OCI-LY7 (cell line): ENCODE measurements at regions not wholly inside any gene's neighbourhood (a gene's known extent, or its start where the extent isn't known, plus 50 kb on each side); places are given as distances from the start of the nearest gene placed in this dataset.

ENCODE experiments used
- BruUV-seq: library from RNA; stranded (reverse); fragments of 400-500 nt; replicated peaks from 2 replicates; lab custom pipeline; 2021; lab: Mats Ljungman, UMichigan
- CTCF ChIA-PET: fragments of 300-600 bp; sonication (Branson Sonifier 250); formaldehyde crosslinking; loops from one replicate; lab custom pipeline; 2022; ENCODE audit warnings: antibody characterized with exemption; ENCODE audit not compliant: unreplicated experiment; lab: Charles Lee
- POLR2A ChIA-PET: fragments of 300-600 bp; sonication (Branson Sonifier 250); formaldehyde crosslinking; loops from one replicate; lab custom pipeline; 2022; ENCODE audit warnings: antibody characterized with exemption; lab: Charles Lee
- DNase-seq: peaks from one replicate; pipeline ENCODE4 v3.0.0-alpha.2; 2015; ENCODE audit warnings: low spot score
- H2AFZ ChIP-seq: fragments of 200-600 bp; sonication (generic), shearing (Covaris generic); 2 replicates; pipeline ENCODE4 v1.6.1; 2014; ENCODE audit warnings: mild to moderate bottlenecking, antibody characterized with exemption, low read length, moderate library complexity
- H3K27ac ChIP-seq: fragments of 200-600 bp; sonication (generic); 2 replicates; pipeline ENCODE4 v1.5.1; 2014; ENCODE audit warnings: mixed run types, low read depth, mild to moderate bottlenecking, moderate library complexity, low read length, inconsistent platforms; ENCODE audit not compliant: poor library complexity, severe bottlenecking
- H3K36me3 ChIP-seq: fragments of 200-600 bp; sonication (generic); 2 replicates; pipeline ENCODE4 v1.6.1; 2014; ENCODE audit warnings: mild to moderate bottlenecking, antibody characterized with exemption, low read length, moderate library complexity, mixed read lengths; ENCODE audit not compliant: insufficient read depth
- H3K4me1 ChIP-seq: fragments of 200-600 bp; sonication (generic); 2 replicates; pipeline ENCODE4 v1.5.1; 2014; ENCODE audit warnings: mild to moderate bottlenecking, low read length; ENCODE audit not compliant: insufficient read depth, poor library complexity, severe bottlenecking
- H3K4me2 ChIP-seq: fragments of 200-600 bp; sonication (generic); 2 replicates; pipeline ENCODE4 v1.6.1; 2014; ENCODE audit warnings: mild to moderate bottlenecking, low read length
- H3K4me3 ChIP-seq: fragments of 200-600 bp; sonication (generic); 2 replicates; pipeline ENCODE4 v1.5.1; 2014; ENCODE audit warnings: mild to moderate bottlenecking, low read depth, low read length; ENCODE audit not compliant: poor library complexity, severe bottlenecking
- H3K79me2 ChIP-seq: fragments of 200-600 bp; sonication (generic); 2 replicates; pipeline ENCODE4 v1.6.1; 2016; ENCODE audit warnings: low read depth, mild to moderate bottlenecking, low read length, moderate library complexity, mixed read lengths; ENCODE audit not compliant: insufficient read depth
- H3K9me2 ChIP-seq: fragments of 200-600 bp; sonication (generic); 2 replicates; pipeline ENCODE4 v1.6.1; 2016; ENCODE audit warnings: mild to moderate bottlenecking, low read length, mixed read lengths; ENCODE audit not compliant: insufficient read depth
- H3K9me3 ChIP-seq: fragments of 200-600 bp; sonication (generic); 2 replicates; pipeline ENCODE4 v1.6.1; 2014; ENCODE audit warnings: mild to moderate bottlenecking, mixed run types, low read length, mixed read lengths
- H4K20me1 ChIP-seq: fragments of 200-600 bp; sonication (generic); 2 replicates; pipeline ENCODE4 v1.6.1; 2014; ENCODE audit warnings: mild to moderate bottlenecking, antibody characterized with exemption, low read length, moderate library complexity, mixed read lengths; ENCODE audit not compliant: insufficient read depth
- CTCF ChIP-seq: fragments of 200-600 bp; sonication (generic); conservative IDR thresholded peaks from 2 replicates; pipeline ENCODE4 v1.5.1; 2014; ENCODE audit warnings: mild to moderate bottlenecking, antibody characterized with exemption, low read length, moderate library complexity, mixed read lengths
- EZH2phosphoT487 ChIP-seq: fragments of 200-600 bp; sonication (generic); IDR thresholded peaks from 2 replicates; pipeline ENCODE4 v1.6.1; 2018; ENCODE audit warnings: low read depth, borderline replicate concordance, mild to moderate bottlenecking, mixed run types, antibody characterized with exemption, low read length, moderate library complexity, mixed read lengths
- intact Hi-C: fragments of 100-400 bp; cut with micrococcal nuclease; formaldehyde crosslinking; loops from one replicate; pipeline ENCODE4 v1.10.0; 2022; ENCODE audit not compliant: unreplicated experiment

- Histone ChIP-seq H3K36me3 (no peaks in the 10 kb centered on the region), H3K79me2 (no peaks in the 10 kb centered on the region), H3K9me2 (no peaks in the 10 kb centered on the region), H4K20me1 (no peaks in the 10 kb centered on the region), H3K9me3 (0 out of 2 replicates have a peak, but pooled peaks cover 8% of the 10 kb centered on the region), H2AFZ (no peak overlapping the region), H3K4me2 (no peak overlapping the region), H3K4me3 (no peak overlapping the region), H3K27ac (no peak overlapping the region), H3K4me1 (no peaks in the 10 kb centered on the region)
- TF ChIP-seq CTCF (no peak), EZH2phosphoT487 (no peak)
- intact Hi-C loops, result no loop called here
- POLR2A ChIA-PET, result interaction anchor here (0.8 to 1.4 kb wide), 2 partner anchors 11 to 21 kb away, joined by 4 read pairs; no protein-coding TSS in a partner anchor
- no peak for DNase-seq
- no TSS peak for BruUV-seq
- CTCF ChIA-PET, result no interaction called here
Measured at GRCh38 chr10:10020945-10021344, 996.7 kb upstream of the CELF2 start.

DNA sequence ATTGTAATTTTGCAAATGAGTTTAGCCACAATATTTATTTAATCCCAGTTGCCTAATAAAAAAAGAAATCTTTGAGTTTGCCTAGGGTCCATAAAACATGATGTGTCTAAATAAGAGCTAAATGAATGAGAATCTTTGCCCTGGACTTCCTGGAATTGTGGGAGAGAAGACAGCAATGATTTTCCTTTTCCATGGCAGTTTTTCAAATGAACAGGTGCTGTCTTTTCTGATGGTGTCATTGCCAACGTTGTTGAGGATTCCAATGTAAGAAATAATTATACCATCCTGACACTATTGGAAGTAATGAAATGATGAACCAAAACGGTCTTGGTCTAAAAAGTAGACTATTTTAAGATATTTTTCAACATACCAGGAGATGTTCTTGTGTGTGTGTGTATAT lies 984.7 kb upstream of the CELF2 start:
- Histone ChIP-seq H3K4me2 (no peak overlapping the region), H3K4me1 (no peaks in the 10 kb centered on the region), H3K79me2 (no peaks in the 10 kb centered on the region), H3K9me2 (no peaks in the 10 kb centered on the region), H3K36me3 (no peaks in the 10 kb centered on the region), H3K27ac (no peak overlapping the region), H3K4me3 (no peak overlapping the region), H4K20me1 (no peaks in the 10 kb centered on the region), H3K9me3 (no peaks in the 10 kb centered on the region), H2AFZ (no peak overlapping the region)
- BruUV-seq, result no TSS peak
- intact Hi-C loops, result no loop called here
- DNase-seq, result no peak
- CTCF ChIA-PET, result no interaction called here
- POLR2A ChIA-PET, result interaction anchor here (0.8 to 1.6 kb wide), 2 partner anchors 13 to 15 kb away, joined by 3 to 6 read pairs; no protein-coding TSS in a partner anchor
- no peak for TF ChIP-seq EZH2phosphoT487
- TF ChIP-seq CTCF, result no peak

- no peak overlapping the region for H3K4me3 ChIP-seq
- peaks cover 19% of the 10 kb centered on the region for H3K4me1 ChIP-seq
- CTCF ChIA-PET, result no interaction called here
- H3K36me3 ChIP-seq, result no peaks in the 10 kb centered on the region
- H4K20me1 ChIP-seq, result no peaks in the 10 kb centered on the region
- H3K9me3 ChIP-seq, result no peaks in the 10 kb centered on the region
- POLR2A ChIA-PET, result interaction anchor here (0.7 to 1.1 kb wide), 3 partner anchors 13 to 80 kb away, joined by 3 to 5 read pairs (median 4); no protein-coding TSS in a partner anchor
- intact Hi-C loops, result no loop called here
- no peaks in the 10 kb centered on the region for H3K79me2 ChIP-seq
- H3K27ac ChIP-seq, result no peak overlapping the region
- BruUV-seq, result no TSS peak
- TF ChIP-seq EZH2phosphoT487 (no peak), CTCF (no peak)
- no peak overlapping the region for H2AFZ ChIP-seq
- DNase-seq, result no peak
- no peak overlapping the region for H3K4me2 ChIP-seq
- no peaks in the 10 kb centered on the region for H3K9me2 ChIP-seq
Measured at GRCh38 chr10:10038348-10038747, 979.3 kb upstream of the CELF2 start.
